Activated T-helper 2 cell treated with anti-CD3 and anti-CD28 coated beads, Interferon-gamma antibody, Interleukin-2, Interleukin-4, amounts not matched to agents 10 μg/mL and 5 μg/mL and 100 μg/mL, durations not matched to agents 14 hours and 24 hours and 36 hours (primary cell): ENCODE measurements at regions not wholly inside any gene's neighbourhood (a gene's known extent, or its start where the extent isn't known, plus 50 kb on each side); places are given as distances from the start of the nearest gene placed in this dataset.

Experiments used
- DNase-seq: peaks from one replicate; pipeline ENCODE4 v3.0.0; 2021; ENCODE audit warnings: low spot score
- H3K27ac Mint-ChIP-seq: one replicate; pipeline ENCODE4 v1.8.0; 2021; ENCODE audit warnings: mixed read lengths
- H3K27me3 Mint-ChIP-seq: one replicate; pipeline ENCODE4 v1.8.0; 2021; ENCODE audit warnings: low read depth, mixed read lengths
- H3K36me3 Mint-ChIP-seq: one replicate; pipeline ENCODE4 v1.8.0; 2021; ENCODE audit warnings: low read depth, mixed read lengths
- H3K4me1 Mint-ChIP-seq: one replicate; pipeline ENCODE4 v1.8.0; 2021; ENCODE audit warnings: low read depth, mixed read lengths
- H3K4me3 Mint-ChIP-seq: one replicate; pipeline ENCODE4 v1.8.0; 2021; ENCODE audit warnings: low read depth, mild to moderate bottlenecking, moderate library complexity, mixed read lengths
- H3K9me3 Mint-ChIP-seq: one replicate; pipeline ENCODE4 v1.8.0; 2021; ENCODE audit warnings: mixed read lengths
- intact Hi-C: fragments of 100-400 bp; cut with micrococcal nuclease; formaldehyde crosslinking; loops from one replicate; pipeline ENCODE4 v1.15.1; 2023

GRCh38 chr15:27681038-27681437, 418.1 kb downstream of the OCA2 start:
- Mint-ChIP-seq H3K9me3 (peaks cover 13% of the 10 kb centered on the region), H3K27ac (no peak overlapping the region)
- intact Hi-C loops, result no loop called here

GRCh38 chr15:27679731-27680471, 419.2 kb downstream of the OCA2 start:
- H3K4me1 Mint-ChIP-seq, result no peaks in the 10 kb centered on the region
- H3K27ac Mint-ChIP-seq, result no peak overlapping the region

More at GRCh38 chr15:27681038-27681437, 418.1 kb downstream of the OCA2 start:
- Mint-ChIP-seq H3K36me3 (no peaks in the 10 kb centered on the region), H3K4me3 (no peak overlapping the region), H3K4me1 (no peaks in the 10 kb centered on the region), H3K27me3 (no peaks in the 10 kb centered on the region)
- no peak for DNase-seq

GRCh38 chr15:27679203-27679602, 419.9 kb downstream of the OCA2 start:
- Mint-ChIP-seq H3K9me3 (peaks cover 6% of the 10 kb centered on the region), H3K27me3 (no peaks in the 10 kb centered on the region), H3K4me3 (no peak overlapping the region), H3K27ac (no peak overlapping the region), H3K4me1 (no peaks in the 10 kb centered on the region), H3K36me3 (no peaks in the 10 kb centered on the region)
- intact Hi-C loops, result no loop called here
- DNase-seq, result no peak

More at GRCh38 chr15:27679731-27680471, 419.2 kb downstream of the OCA2 start:
- peaks cover 13% of the 10 kb centered on the region for H3K9me3 Mint-ChIP-seq
- intact Hi-C loops, result no loop called here
- no peaks in the 10 kb centered on the region for H3K27me3 Mint-ChIP-seq
- DNase-seq, result no peak
- no peaks in the 10 kb centered on the region for H3K36me3 Mint-ChIP-seq
- no peak overlapping the region for H3K4me3 Mint-ChIP-seq

- no peak for DNase-seq
- H3K4me1 Mint-ChIP-seq, result no peaks in the 10 kb centered on the region
- no peaks in the 10 kb centered on the region for H3K27me3 Mint-ChIP-seq
- intact Hi-C loops, result no loop called here
- no peak overlapping the region for H3K27ac Mint-ChIP-seq
- H3K9me3 Mint-ChIP-seq, result peaks cover 5% of the 10 kb centered on the region
- H3K36me3 Mint-ChIP-seq, result no peaks in the 10 kb centered on the region
- H3K4me3 Mint-ChIP-seq, result no peak overlapping the region
Observed at GRCh38 chr15:27677951-27678350, 421.2 kb downstream of the OCA2 start.

- intact Hi-C loops, result no loop called here
- peaks cover 13% of the 10 kb centered on the region for H3K9me3 Mint-ChIP-seq
Observed at GRCh38 chr15:27676647-27677046, 422.5 kb downstream of the OCA2 start.

GRCh38 chr15:27675571-27675970, 423.5 kb downstream of the OCA2 start:
- Mint-ChIP-seq H3K36me3 (no peaks in the 10 kb centered on the region), H3K4me3 (no peak overlapping the region), H3K4me1 (no peaks in the 10 kb centered on the region), H3K27ac (no peak overlapping the region), H3K27me3 (no peaks in the 10 kb centered on the region), H3K9me3 (peaks cover 21% of the 10 kb centered on the region)
- no peak for DNase-seq
- intact Hi-C loops, result no loop called here

More at GRCh38 chr15:27676647-27677046, 422.5 kb downstream of the OCA2 start:
- DNase-seq, result no peak
- Mint-ChIP-seq H3K4me1 (no peaks in the 10 kb centered on the region), H3K36me3 (no peaks in the 10 kb centered on the region), H3K27me3 (no peaks in the 10 kb centered on the region), H3K27ac (no peak overlapping the region), H3K4me3 (no peak overlapping the region)

- Mint-ChIP-seq H3K27ac (no peak overlapping the region), H3K27me3 (no peaks in the 10 kb centered on the region), H3K4me1 (no peaks in the 10 kb centered on the region), H3K36me3 (no peaks in the 10 kb centered on the region), H3K9me3 (peaks cover 28% of the 10 kb centered on the region), H3K4me3 (no peak overlapping the region)
- intact Hi-C loops, result no loop called here
- no peak for DNase-seq
Observed at GRCh38 chr15:27674826-27675225, 424.3 kb downstream of the OCA2 start.

- intact Hi-C loops, result no loop called here
- H3K36me3 Mint-ChIP-seq, result no peaks in the 10 kb centered on the region
- H3K9me3 Mint-ChIP-seq, result peaks cover 33% of the 10 kb centered on the region
- H3K27me3 Mint-ChIP-seq, result no peaks in the 10 kb centered on the region
- no peaks in the 10 kb centered on the region for H3K4me1 Mint-ChIP-seq
- DNase-seq, result no peak
- H3K27ac Mint-ChIP-seq, result no peak overlapping the region
- no peak overlapping the region for H3K4me3 Mint-ChIP-seq
Observed at GRCh38 chr15:27673766-27674445, 425.2 kb downstream of the OCA2 start.

GRCh38 chr15:27672537-27672936, 426.6 kb downstream of the OCA2 start:
- H3K36me3 Mint-ChIP-seq, result no peaks in the 10 kb centered on the region
- no peaks in the 10 kb centered on the region for H3K4me1 Mint-ChIP-seq
- peaks cover 31% of the 10 kb centered on the region for H3K9me3 Mint-ChIP-seq
- H3K4me3 Mint-ChIP-seq, result no peak overlapping the region
- H3K27me3 Mint-ChIP-seq, result no peaks in the 10 kb centered on the region
- no peak for DNase-seq
- H3K27ac Mint-ChIP-seq, result no peak overlapping the region
- intact Hi-C loops, result no loop called here

GRCh38 chr15:27671819-27672437, 427.2 kb downstream of the OCA2 start:
- intact Hi-C loops, result no loop called here
- Mint-ChIP-seq H3K4me1 (no peaks in the 10 kb centered on the region), H3K4me3 (no peak overlapping the region), H3K9me3 (peaks cover 31% of the 10 kb centered on the region), H3K36me3 (no peaks in the 10 kb centered on the region), H3K27me3 (no peaks in the 10 kb centered on the region), H3K27ac (no peak overlapping the region)
- no peak for DNase-seq

GRCh38 chr15:27670486-27671209, 428.5 kb downstream of the OCA2 start:
- Mint-ChIP-seq H3K9me3 (peaks cover 33% of the 10 kb centered on the region), H3K4me3 (no peak overlapping the region), H3K27ac (no peak overlapping the region), H3K27me3 (no peaks in the 10 kb centered on the region), H3K36me3 (no peaks in the 10 kb centered on the region), H3K4me1 (no peaks in the 10 kb centered on the region)
- intact Hi-C loops, result no loop called here
- DNase-seq, result no peak

- H3K4me3 Mint-ChIP-seq, result no peak overlapping the region
- no peaks in the 10 kb centered on the region for H3K4me1 Mint-ChIP-seq
- intact Hi-C loops, result no loop called here
- no peak overlapping the region for H3K27ac Mint-ChIP-seq
- H3K27me3 Mint-ChIP-seq, result no peaks in the 10 kb centered on the region
- DNase-seq, result no peak
- H3K36me3 Mint-ChIP-seq, result no peaks in the 10 kb centered on the region
- peaks cover 33% of the 10 kb centered on the region for H3K9me3 Mint-ChIP-seq
Observed at GRCh38 chr15:27669641-27670040, 429.5 kb downstream of the OCA2 start.
